Activated naive CD4-positive, alpha-beta T cell (primary cell): ENCODE measurements at regions not wholly inside any gene's neighbourhood (a gene's known extent, or its start where the extent isn't known, plus 50 kb on each side); places are given as distances from the start of the nearest gene placed in this dataset.

Experiments used
- DNase-seq, 4 experiments: peaks; one replicate each; lab custom pipeline; 2025; lab: John Stamatoyannopoulos, UW

DNA sequence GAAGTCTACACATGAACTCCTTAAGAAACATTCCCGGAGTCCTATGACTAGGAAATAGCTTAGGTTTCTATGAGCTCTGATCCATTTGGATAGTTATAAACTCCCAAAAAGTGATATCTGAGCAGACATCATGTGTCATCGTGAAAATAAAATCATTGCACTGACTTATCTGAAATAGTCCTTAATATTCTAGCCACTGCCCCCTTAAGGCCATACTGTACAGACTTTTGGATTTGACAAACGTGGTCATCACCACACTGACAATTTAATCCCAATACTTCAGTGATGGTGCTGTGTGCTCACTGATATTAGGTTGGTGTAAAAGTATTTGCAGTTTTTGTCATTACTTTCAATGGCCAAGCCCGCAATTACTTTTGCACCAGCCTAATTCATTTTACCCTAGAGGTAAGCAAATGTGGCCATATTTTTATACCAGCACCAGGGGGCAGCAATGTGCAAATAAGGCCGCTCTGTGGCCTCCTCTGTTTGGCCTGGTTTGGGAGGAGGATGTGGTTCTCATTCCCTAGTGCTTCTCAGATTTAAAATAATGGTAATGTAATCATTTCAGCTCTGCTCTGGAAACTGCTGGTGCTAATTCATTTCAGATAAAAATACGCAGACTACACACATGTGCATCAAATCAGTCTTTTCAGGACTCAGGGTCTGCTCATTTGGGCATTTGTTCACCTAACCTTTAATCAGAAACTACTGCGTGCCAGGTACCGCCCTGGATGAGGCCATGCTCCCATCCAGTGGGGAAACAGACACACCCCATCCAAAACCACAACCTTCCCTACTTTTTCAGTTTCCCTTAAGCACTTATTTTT is 196.4 kb upstream of the C1QTNF7 start:
- peak; percentile 7 to 55 (median 40) for DNase-seq

DNA sequence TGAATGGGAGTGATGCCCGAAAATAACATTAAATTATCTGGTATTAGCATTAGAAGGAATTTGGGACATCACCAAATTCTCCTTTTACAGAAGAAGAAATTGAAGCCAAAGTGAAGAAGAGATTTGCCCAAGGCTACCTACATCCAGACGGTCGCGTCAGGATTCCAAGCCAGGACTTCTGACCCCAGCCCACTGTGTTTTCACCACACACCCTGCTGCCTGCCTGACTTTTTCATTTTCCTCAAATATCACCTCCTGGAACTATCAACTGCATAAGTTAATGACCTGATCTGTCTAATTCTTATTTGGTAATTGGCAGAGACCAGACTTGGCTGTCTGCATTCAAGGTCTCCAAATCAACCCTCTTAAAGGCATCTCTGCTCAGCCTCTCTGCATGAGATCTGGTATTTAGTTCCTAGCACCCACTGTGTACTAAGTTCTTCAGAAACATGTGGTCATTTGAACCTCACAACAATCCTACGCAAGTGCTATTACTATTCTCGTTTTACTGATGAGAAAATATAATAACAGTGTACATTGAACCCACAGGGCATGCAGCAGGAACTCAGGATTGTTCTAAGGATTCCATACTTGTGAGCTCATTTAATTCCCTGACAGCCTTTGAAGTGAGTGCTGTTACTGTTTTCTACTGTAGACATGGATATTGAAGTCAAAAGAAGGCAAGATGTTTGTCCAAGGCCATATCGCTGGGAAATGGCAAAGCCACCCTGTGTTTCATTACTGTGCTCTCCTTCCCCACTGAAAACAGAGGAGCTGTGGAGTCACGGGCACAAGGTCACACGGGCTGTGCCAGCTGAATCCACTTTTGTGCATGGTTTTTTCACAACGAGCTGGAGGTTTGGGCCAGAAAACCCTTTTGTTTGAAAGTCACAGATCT is 195.2 kb upstream of the C1QTNF7 start:
- no peak for DNase-seq

DNA sequence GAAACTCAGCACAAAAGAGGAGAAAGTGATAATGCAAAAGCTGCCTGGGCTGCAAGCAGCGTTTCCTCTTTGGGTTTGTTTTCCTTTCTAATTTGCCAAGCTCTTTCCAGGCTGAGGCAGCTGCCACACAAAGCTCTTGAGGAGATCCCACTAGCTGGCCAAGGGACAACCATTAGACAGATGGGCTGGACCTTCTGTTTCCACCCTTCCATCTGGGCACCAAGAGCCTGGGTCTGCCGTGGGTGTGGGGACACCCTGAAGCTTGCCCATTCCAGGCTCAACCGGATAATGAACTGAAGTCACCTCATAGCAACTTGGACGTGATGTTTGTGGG is 194.6 kb upstream of the C1QTNF7 start:
- no peak for DNase-seq

DNA sequence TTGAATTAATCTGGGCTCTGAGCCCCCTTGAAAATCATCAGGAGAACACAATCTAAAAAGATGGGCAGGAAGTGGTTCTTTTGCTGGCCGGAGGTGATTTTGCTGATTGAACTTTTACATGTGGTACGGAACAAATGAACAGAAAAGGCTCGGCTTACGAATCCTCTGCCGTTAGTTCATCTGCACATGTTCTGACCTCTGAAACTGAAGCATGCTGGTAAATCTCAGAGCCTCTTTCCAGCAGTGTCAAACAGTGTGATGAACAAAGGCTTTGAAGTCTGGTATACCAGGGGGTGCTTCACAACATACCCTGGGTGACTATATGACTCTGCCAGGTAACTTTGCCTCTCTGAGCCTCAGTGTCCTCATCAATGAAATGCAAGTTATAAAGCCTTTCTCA is 194.2 kb upstream of the C1QTNF7 start:
- peak in 1 of 4 experiments; percentile 10 for DNase-seq

DNA sequence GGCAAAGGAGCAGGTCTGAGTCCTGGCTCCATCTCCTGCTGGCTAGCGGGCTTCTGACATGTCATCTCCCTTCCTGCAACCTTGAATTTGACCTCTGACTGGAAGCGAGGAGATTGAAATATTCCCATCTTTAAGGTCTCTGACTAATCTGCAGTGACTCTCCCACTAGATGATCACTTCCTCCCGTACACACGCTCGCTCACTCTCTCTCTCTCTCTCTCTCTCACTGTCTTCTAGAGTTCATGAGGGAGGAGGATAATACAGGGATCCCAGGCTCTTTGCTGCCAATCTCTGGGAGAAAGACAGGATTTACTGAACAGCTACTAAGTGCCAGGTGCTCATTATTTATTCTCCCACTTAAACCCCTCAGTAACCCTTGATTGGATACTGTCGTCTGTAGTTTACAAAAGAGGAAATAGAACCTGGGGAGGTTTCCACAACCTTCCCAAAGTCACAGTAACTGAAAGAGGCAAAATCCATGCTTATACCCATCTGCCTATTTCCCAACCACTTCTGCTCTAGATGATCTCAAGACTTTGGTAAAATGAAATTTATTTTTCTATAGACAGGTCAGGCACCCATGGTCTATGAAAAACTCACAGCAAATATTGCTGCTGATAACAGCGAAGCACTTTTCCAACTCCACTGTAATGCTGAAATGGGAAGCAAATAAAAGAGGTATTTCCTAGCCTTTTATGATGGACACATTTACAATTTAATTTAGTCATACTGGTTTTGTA is 193.5 kb upstream of the C1QTNF7 start:
- no peak for DNase-seq

DNA sequence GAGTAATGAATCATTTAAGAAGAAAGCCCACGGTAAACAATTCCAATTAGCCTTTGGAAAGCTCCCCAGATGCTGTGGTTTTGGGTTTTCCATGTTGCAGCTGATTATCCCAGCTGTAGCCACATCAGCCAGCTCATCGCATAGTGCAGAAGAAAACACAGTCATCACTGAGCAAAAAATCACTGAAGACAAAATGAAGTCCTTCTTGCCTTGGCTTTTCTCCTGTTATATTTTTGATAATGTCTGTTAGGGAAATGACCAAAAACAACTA is 193.0 kb upstream of the C1QTNF7 start:
- DNase-seq = no peak

DNA sequence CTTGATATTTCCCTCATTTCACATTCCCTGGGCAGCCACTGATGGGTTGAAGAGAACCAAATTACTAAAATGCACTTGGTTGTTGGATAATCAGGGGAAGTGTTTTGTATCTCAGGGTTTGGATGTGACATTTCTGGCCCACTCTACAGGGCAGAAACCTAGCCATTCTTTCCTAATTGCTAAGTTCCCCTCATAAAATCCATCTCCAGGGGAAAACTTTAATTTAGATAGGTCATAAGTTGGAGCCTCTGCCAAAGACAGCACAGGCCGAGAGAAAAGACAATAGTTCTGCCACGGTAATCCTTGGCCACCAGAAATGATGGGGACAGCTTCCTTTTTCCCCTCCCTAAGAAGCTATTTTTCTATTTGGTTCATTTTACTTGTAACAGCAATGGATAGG is 192.7 kb upstream of the C1QTNF7 start:
- DNase-seq = no peak

DNA sequence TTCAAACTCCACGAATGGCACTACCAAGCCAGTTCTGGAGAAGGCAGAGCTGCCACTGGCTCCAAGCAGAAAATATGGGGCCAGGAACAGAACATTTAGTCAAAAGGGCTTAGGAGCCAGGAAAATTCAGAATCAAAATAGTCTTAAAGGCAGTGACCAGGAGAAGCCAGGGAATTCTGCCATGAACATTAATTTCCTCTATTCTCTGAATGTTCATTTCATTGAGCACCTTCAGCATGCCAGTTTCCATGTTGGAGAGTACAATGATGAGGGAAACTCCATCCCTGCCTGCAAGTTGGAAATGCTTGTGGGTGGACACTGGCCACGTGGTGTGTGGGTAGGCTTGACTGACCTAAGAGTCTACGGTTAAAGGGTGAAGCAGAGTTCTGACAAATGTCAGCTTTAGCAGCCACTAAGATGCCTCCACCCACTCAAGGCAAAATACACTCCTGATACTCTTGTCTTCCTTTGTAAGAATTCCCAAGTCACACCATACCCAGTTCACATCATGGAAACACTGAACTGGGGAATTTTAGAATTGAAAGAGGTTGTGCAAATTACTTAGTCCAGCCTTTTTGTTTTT is 190.1 kb upstream of the C1QTNF7 start:
- DNase-seq = no peak

DNA sequence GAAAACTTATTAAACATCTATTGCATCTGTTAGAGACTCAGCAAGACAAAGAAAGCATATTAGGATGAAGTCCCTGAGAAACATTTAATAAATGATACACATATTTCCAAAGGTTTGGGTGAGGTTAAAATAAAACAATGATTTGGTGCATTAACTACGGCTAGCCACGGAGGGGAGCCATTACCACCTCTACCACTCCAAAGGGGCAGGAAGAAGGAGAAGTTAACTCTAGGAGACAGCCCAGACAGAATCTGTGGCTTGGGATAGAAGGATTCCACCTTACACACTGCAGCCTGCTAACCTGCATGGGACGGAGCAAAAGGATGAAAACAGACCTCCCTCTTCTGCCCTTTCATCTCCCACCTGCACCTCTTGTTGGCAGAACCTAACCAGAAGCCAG is 189.1 kb upstream of the C1QTNF7 start:
- DNase-seq = no peak

DNA sequence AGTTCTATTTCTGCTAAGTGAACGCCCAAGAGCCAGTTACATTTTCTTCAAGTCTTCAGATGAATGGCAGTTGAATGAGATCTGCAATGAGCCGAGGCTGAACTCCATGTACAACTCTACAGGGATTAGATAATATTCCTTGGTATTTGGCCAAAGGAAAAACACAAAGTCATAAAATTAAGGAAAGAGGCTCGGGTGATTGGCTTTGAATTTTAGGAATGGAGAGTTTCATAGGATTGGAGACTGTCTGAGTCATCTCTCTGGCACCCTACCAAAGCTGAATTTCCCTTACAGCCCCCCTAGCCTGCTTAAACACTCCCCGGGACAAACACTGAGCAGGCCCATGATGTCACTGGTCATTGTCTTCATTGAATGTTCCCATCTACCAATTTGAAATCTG is 188.0 kb upstream of the C1QTNF7 start:
- no peak for DNase-seq

DNA sequence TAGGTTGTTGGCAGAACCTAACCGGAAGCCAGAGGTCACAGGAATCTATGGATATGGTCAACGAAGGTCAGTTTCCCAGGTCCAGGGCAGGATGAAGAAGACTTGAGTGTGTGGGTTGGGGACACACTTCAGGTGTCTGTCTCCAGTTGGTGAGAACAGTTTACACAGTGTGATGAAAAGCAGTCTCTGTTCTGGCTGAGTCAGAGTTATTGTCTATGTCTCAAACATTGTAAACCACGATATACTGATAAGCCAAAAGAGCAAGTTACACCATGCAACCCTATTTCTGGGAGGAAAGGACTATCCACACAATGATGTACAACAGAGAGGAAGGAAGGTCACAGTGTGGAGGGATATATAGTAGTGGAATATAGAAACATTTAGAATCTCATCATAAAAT is 187.1 kb upstream of the C1QTNF7 start:
- DNase-seq = no peak

DNA sequence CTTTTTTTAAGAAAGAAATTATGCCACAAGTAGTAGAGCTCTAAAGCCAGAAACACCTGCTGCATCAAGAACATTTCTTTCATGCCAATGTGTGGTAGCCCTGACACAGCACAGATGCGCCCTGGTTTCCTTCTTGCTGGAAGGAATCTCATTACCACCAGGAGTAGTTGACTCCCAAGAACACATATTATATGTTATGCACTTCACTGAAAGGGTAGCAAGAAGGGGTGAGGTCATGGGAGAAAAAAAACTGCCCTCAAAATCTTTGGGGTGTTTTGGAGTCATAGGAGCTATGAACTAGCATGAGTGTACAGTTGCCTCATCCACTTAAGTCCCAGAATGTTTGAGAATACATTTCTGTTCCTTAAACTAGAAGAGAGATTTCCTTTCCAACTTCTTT is 185.8 kb upstream of the C1QTNF7 start:
- DNase-seq = no peak

DNA sequence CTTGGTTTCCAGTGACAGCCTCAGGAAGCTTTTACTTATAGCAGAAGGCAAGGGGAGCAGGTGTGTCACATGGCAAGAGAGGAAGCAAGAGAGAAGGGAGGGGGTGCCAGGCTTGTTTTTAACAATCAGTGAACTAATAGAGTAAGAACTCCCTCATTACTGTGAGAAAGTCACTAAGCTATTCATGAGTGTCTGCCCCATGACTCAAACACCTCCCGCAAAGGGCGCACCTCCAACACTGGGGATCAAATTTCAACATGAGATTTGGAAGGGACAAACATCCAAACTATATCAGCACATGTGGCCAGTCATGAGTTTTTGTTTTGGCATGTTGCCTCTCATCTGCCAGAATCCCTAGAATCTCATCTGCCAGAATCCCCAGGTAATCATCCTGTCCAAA is 183.5 kb upstream of the C1QTNF7 start:
- DNase-seq = no peak

DNA sequence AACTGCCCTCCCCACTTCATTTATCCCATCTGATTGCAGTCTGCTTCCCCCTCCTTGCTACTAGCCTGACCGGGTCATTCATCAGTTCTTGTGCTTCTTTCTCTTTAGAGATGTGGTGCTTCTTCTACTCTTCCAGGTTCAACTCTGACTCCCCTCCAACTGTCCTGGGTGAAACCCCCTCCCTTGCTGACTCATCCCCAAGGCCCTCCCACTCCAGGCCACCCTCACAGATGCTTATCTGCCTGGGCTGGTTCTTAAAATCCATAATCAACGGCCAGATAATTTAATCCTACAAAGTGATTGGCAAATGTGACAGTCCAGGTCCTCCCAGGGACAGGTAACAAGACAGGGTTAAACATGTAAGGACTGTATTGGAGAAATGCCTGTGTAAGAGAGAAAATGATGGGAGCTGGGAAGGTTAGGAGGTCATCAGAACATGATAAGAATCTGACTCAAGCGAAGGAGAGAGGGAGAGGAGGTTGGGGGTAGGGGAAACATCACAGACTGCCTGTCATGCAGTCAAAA is 182.8 kb upstream of the C1QTNF7 start:
- DNase-seq = no peak

DNA sequence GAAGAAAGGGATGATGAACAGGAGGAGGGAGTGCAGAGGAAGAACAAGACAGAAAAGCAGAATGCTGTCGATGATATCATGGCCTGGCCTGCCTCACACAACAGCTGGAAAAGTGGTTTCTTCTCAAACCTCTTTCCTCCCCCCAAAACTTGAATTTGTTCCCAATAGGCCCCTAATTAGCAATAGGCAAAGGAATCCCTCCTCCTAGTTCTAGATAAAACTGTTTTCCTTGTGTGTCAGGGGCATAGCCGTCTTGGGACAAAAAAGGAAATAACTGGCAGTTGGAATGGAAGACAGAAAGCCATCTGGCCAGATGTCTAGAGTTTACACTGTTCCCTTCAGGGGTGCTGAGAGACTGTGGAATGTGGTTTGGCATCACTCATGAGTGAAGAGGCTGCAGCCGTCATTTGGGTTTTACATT is 177.8 kb upstream of the C1QTNF7 start:
- DNase-seq = no peak

DNA sequence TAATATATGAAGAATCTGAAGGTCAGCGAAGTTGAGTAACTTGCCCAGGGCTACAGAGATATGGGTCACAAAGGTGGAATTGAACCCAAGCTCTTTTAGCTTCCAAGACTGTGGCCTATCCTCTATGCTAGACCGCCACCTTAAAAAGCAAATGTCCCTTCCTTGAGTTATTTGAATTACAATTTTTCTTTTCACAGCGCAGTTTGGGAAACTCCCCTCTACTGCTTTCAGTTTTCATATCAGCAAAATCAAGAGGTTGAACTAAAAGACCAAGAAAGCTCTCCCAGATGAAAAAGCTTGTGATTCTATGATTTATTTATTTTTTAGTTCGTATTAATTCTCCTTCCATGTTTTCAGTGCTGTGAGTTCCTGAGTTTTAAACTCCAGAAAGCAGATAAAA is 174.5 kb upstream of the C1QTNF7 start:
- DNase-seq = no peak

DNA sequence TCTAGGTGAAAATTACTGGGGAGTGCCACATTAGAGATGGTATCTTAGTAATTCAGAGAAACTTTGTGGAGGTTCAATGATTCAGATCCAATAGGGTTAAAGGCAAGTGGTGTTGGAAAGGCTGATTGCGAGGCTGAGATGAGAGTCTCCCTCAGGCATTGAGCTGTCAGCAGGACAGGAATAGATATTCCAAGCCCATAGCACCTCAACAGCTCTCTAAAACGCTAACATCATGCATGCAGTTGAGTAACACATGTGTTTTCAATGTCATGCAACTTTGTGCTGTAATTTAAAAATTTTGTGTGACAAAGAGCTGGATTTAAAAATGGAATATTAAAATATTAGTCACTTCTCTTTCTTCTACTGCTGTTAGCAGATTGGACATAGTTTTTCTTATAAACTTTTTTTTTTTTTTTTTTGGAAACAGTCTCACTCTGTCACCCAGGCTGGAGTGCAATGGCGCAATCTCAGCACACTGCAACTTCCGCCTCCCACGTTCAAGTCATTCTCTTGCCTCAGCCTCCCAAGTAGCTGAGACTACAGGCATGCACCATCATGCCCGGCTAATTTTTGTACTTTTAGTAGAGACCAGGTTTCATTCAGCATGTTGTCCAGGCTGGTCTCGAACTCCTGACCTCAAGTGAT is 173.5 kb upstream of the C1QTNF7 start:
- DNase-seq = no peak

DNA sequence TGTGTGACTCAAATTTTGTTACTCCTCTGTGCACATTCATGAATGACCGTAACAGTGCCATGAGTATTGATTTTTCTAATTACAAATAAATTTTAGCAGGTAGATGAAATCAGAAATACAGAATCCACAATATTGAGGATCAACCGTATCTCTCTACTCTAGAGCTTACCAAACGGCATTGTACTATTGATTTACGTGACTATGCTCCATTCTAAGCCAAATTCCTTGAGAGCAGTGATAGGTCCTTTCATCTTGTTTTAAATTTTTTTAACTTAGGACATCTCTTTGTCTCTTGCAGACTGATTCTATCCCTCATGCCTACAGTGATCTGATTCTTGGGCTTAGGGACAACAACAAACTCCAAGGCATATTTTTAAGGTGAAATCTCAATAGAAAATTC is 172.3 kb upstream of the C1QTNF7 start:
- no peak for DNase-seq

DNA sequence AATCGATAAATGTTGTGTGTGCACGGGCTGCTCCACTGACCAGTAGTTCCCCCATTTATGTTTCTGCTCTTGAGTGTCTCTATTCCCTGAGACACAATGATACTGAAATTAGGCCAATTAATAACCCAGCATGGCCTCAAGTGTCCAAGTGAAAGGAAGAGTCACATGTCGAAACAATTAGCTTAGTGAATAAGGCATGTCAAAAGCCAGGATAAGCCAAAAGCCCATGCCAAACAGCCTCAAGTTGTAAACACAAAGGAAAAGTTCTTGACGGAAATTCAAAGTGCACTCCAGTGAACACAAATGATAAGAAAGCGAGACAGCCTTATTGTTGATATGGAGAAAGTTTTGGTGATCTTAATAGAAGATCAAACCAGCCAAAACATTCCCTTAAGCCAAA is 167.1 kb upstream of the C1QTNF7 start:
- DNase-seq = no peak

DNA sequence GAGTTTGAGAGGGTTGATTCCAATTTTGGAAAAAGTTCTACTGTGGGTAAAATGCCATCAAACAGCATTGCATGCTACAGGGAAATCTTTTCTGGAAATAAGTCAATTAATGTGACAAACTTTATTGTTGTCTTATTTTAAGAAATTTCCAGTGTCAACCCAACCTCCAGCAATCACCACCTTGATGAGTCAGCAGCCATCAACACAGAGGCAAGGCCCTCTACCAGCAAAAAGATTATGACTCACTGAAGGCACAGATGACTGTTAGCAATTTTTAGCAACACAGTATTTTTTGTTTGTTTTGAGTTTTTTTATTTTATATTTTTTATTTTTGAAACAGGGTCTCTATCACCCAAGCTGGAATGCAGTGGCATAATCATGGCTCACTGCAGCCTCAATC is 165.4 kb upstream of the C1QTNF7 start:
- DNase-seq = no peak

DNA sequence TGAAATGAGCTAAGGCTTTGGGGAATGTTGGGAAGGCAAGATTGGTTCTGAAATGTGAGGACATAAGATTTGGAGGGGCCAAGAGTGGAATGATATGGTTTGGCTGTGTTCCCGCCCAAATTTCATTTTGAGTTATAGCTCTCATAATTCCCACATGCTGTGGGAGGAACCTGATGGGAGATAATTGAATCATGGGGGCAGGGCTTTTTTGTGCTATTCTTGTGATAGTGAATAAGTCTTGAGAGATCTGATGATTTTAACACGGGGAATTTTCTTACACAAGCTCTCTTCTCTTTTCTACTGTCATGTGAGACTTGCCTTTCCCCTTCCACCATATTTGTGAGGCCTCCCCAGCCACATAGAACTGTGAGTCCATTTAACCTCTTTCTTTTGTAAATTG is 157.6 kb upstream of the C1QTNF7 start:
- DNase-seq = no peak

DNA sequence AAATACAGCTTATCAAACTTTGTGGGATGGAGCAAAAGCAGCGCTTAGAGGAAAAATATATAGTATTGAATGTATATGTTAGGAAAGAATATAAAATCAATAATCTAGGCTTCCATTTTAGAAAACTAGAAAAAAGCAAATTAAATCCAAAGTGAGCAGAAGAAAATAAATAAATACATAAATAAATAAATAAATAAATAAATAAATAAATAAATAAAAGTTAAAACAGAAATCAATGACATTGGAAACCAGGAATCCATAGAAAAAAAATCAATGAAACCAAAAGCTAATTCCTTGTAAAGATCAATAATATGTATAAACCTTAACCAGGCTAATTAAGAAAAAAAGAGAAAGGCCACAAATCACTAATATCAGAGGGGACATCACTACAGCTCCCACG is 141.8 kb upstream of the C1QTNF7 start:
- DNase-seq = no peak
